ENCODE measurements at regions not wholly inside any gene's neighbourhood (a gene's known extent, or its start where the extent isn't known, plus 50 kb on each side); places are given as distances from the start of the nearest gene placed in this dataset.
"Not testable (repeated sequence)": the region's sequence is repeated elsewhere in the genome, so short reads cannot be mapped to it uniquely, and the experiment has no call there.

DNA sequence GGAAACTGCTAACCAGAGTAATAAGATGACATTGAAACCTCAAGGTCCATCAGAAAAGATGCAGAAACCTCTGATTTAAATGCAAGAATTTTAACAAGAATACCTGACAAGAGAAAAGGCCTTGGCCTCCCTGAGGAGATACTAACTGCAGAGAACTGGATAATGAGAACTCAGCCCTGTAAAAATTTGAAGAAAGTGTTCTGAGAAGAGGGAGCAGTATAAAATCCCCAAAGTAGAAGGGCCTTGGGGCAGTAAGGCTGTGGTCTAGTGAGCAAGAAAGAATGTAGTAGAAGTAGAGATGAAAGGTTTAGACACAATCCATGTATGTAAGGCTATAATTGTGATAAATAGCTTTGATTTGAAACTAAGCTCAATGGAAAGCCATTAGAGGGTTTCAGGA is 394.1 kb downstream of the ZBBX start:
- DNase-seq = no peak

DNA sequence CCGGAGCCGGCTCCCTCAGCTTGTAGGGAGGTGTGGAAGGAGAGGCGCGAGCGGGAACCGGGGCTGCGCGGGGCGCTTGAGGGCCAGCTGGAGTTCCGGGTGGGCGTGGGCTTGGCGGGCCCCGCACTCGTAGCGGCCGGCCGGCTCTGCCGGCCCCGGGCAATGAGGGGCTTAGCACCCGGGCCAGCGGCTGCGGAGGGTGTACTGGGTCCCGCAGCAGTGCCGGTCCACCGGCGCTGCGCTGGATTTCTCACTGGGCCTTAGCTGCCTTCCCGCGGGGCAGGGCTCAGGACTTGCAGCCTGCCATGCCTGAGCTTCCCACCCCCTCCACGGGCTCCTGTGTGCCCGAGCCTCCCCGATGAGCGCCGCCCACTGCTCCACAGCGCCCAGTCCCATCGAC is 404.3 kb downstream of the ZBBX start:
- not testable (repeated sequence) for DNase-seq

DNA sequence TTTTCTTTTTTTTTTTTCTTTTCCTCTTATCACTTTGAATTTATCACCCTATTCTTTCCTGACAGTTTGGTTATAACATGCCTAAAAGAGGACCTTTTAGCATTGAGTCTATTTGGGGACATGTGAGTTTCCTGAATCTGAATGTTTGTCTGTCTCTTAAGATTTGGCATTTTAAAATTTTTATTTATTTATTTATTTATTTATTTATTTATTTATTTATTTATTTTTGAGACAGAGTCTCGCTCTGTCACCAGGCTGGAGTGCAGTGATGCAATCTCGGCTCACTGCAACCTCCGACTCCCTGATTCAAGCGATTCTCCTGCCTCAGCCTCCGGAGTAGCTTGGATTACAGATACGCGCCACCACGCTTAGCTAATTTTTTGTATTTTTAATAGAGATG is 412.4 kb downstream of the ZBBX start:
- DNase-seq = not testable (repeated sequence)

DNA sequence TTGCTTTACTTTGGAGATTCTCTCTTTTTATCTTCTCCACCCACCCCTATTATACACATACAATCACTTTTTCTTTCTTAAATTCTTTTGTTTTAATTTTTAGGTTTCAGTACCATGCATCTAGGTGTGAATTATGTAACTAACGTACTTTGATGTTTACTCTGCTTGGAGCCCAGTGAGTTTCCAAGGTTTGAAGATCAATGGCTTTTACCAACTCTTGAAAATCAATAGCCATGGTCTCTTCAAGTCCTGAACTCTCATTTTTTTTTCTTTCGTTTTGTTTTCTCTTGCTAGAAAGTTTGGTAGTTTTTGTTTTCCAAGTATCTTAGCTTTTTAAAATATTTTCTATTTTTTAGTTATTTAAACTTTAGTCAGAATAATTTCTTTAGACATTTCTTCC is 417.2 kb downstream of the ZBBX start:
- DNase-seq = no peak

DNA sequence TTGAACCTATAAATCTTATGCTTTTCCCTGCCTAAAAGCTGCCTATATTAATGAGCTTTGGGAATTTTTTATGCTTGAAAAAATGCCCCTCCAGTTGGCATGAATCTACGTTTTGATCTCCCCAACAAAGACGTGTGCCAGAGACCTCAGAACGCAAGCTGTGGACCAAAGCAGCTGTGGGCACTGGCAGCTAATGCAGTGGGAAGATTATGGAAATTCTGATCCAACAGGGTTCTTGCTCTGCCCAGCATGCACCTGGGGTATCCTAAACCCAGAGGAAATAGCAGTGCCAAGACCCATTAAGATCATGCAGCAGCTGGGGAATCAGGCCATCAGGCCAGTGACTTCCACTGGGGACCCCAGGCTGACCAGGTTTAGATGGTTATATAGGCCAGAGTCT is 423.0 kb downstream of the ZBBX start:
- DNase-seq = peak; percentile 23

DNA sequence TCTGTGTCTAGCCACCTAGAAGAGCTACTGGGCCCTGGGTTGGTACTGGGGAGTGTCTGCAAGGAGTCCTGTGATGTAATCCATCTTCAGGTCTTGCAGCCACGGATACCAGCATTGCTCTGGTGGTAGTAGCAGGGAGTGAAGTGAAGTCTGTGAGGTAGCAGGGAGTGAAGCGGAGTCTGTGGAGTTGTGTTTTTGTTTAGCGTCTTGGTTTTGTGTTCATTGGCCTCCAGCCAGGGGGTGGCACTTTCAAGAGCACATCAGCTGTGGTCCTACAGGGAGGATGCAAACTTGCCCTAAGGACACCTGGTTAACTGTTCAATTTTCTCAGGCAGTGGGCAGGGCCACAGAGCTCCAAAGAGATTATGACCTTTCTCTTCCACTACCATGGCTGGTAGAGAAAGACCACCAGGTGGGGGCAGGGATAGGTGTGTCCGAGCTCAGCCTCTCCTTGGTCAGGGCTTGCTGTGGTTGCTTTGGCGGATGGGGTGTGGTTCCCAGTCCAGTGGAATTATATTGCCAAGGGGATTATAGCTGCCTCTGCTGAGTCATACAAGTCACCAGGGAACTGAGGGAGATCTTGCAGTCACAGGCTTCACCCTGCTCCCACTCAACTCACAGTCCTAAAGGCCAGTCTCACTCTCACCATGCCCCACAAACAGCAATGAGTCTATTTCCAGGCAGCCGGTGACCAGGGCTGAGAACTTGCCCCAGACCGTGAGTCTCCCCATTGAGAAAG is 424.7 kb downstream of the ZBBX start:
- DNase-seq = no peak

DNA sequence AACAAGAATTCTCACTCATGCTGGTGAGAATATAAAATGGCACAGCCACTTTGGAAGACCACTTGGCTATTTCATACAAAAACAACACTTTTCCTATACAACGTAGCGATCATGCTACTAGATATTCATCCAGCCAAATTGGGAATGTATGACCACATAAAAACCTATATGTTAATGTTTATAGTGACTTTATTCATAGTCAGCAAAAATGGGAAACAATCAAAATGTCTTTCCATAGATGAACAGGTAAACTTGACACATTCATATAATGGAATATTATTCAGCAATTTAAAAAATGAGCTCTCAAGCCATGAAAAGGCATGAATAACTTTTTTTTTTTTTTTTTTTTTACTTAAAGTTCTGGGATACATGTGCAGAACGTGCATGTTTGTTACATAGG is 445.2 kb downstream of the ZBBX start:
- DNase-seq = no peak

DNA sequence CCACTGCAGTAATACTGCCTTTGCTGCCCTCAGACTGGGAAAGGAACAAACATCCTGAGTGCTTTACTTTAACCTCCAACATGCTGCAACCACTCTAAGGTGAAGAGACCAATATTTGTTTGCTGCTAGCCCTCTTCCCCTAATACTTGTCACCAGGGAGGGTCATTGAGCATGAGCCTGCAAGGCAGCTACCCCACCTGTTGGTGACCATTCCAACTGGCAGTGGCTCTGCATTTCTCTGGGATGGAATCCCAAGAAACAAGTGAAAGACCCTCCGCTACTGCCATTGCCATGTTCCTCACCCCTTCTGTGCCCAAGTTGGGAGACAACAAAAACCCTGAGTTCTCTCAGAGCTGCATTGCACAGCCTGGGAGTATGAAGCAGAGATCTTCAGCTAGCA is 462.7 kb downstream of the ZBBX start:
- DNase-seq = no peak

DNA sequence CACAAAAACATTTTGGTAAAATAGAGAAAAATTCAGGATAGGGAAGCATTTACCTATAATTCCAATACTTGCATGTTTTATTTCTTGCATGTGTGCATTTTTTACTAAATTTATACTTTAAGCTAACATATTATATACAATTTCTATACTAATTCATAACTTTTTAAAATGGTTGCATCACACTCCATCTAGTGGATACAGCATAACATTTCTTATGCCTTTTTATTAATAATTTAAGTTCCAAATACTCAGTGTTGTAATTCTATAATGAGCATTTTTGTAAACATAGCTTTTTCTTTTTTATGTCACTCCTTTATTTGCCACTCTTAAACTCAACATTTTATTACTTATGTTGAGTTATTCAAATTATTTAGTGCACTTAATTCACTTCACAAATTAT is 477.7 kb downstream of the ZBBX start:
- no peak for DNase-seq

DNA sequence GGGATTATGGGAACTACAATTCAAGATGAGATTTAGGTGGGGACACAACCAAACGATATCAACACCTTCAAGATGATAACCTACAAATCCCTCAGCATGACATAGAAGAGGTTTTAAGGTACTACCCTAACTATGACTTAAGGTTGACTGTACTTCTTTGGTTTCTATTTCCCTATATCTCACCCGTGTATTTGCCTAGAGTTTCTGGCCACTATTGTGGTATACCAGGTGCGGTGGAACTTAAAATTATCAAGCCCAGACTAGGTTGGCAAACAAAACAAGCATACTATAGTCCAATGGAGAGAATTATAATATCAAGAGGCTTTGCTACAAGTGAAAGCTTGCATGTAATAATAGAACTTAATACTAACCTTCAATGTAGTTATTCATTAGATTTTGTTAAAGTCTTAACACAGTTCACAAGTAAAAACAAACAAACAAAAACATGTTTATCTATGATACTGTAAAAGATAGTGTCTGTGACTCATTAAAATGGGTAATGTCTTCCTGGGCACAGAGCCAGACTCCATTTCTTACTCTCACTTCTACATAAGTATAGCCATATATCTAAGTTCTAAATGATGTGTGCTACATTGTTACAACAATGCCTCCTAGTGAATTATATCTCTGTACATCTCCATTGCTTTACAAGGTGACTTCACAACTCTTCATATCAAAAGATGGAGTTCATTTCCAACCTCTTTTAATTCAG is 479.1 kb downstream of the ZBBX start:
- DNase-seq = no peak

DNA sequence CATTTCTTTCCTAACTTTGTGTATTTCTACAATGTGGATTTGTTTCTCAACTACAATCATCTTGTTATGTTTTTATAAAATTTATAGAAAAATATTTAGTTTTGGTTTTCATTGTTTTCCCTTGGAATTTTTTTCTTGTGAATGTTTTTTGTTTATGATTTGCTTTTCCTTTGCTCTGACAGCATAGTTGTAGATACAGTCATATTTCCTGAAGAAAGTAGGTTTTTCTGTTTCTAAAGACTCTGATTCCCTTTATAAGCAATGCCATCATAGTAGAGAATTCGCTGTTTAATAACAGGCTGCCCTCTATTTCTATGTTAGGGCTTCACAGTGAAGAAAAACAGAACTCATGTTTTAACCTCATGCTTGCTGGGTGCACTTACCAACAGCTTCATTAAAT is 482.3 kb downstream of the ZBBX start:
- no peak for DNase-seq

DNA sequence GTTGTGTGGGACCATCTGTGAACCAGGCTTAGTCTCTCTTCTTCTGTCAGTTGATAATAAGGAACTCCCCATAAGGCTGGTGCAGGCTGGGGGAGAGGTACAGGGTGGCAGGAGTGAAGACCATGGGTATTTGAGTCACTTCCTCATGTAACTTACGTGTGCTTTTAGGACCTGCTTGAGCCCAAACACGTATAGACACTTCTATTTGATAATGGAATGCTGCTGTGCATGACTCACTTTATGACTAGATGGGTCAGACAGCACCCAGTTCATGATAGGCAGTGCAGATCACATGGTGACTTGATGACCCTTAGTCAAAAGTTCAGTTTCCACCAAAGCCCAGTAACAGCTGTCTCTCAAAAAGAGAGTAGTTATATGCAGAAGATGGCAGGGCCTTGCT is 490.9 kb downstream of the ZBBX start:
- DNase-seq = no peak

DNA sequence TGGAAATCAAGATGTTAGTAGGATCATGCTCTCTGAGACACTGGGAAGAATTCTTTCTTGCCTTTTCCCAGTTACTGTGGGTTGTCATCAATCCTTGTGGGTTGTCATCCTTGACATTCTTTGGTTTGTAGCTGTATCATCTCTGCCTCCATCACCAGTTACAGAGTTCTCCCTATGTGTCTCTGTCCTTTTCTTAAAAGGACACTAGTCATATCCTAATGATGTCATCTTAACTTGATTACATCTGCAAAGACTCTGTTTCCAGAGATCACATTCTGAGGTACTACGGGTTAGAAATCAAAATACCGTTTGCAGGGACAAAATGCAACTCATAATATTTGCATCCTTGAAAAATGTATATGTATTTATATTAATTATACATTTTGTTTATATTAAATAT is 500.4 kb downstream of the ZBBX start:
- no peak for DNase-seq

DNA sequence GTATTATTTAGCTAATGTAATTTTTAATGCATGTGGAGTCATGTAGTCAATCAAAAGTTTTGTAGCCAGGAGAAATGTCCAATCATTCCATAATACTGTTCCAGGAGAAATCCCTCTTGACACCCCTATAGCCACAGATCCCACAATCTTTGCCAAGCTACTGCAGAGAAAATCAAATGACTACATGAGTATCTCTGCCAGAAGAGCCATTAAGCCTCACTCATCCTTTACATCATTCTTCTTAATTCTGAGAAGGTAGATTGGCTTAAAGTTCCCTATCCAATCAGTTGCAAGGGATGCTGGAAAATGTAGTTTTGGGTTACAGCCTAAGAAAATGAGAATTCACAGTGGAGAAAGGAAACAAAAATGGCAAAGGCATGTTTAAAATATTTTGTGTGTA is 502.1 kb downstream of the ZBBX start:
- DNase-seq = no peak

DNA sequence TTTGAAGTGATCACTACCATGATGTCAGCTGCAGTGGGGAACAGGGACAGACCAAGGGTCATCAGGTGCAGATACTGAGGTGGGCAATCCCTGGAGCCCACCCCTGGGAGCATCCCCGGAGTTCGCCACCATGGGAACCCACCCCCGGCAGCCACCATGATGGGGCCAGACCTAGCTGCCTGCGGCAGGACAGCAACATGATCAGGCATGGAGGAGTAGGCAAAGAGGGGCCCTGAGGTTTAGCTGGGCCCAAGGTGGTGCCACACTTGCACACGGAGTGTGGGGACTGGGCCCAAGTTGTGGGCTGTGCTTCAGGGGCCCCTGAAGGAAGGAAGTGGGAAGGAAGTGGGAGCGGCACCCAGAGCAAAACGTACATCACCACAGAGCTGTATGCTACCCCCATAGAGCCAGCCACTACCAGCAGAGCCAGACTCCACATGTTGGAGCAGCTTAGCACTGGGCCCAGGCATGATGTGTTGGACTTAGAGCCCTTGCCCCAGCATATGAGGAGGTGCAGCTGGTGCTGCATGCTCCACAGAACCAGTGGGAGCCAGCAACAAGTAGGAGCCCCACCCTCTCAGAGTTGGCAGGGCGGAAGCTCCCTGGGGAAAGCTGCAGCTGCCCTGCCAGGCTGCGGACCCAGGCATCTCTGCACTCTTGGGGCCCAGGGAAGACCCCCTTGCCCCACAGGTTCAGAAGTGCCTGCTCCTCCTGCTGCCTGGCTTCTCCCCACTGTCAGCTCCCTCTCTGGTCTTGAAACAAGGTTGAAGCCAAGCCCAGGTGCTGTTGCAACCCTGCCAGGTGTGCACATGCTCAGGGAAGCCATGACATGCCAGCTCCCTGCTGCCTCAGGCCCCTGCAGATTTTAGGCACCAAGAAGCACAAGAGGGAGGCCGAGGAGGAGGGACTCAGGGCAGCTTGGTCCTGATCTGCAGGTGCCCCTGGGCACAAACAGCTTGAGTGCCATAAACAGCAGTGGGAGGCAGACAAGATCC is 515.3 kb downstream of the ZBBX start:
- no peak for DNase-seq

DNA sequence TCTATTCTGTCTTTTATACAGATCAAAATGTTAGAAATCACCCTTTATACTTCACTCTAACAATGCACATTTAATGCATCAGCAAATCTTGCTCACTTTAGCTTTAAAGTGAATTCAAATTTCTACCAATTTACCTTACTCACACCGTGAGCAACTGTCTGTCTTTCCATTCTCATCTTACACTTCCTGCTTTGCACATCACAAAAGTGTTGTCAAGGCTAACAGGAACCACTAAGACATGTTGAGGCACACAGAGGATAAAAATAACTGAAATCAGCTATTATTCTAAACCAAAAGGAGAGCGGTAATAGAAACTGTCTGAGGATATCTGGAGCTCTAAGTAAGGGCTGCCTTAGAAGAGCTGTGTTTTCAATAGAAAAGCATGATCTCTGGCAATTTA is 519.9 kb downstream of the ZBBX start:
- no peak for DNase-seq

DNA sequence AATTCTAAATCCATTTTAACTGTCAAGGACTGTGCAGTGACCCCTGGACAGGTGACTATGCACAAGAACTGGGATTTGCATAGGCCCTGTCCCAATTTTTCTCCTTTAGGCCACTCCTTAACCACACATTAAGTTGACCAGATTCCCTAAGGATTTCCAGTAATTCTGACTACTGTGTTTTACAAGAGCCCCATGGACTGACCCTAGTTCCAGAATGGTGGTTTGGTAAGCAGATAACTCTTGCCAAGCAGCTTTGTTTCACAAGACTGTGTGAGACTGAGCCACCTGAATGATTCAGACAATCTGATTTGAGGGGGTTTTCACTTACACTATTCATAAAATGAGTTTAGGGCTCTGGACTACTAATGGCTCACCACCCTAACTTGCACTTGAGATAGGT is 535.8 kb downstream of the ZBBX start:
- no peak for DNase-seq

DNA sequence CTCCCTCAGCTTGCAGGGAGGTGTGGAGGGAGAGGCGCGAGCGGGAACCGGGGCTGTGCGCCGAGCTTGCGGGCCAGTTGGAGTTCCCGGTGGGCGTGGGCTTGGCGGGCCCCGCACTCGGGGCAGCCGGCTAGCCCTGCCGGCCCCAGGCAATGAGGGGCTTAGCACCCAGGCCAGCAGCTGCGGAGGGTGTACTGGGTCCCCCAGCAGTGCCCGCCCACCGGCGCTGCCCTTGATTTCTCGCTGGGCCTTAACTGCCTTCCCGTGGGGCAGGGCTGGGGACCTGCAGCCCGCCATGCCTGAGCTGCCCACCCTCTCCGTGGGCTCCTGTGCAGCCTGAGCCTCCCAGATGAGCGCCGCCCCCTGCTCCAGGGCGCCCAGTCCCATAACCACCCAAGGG is 537.3 kb downstream of the ZBBX start:
- not testable (repeated sequence) for DNase-seq

DNA sequence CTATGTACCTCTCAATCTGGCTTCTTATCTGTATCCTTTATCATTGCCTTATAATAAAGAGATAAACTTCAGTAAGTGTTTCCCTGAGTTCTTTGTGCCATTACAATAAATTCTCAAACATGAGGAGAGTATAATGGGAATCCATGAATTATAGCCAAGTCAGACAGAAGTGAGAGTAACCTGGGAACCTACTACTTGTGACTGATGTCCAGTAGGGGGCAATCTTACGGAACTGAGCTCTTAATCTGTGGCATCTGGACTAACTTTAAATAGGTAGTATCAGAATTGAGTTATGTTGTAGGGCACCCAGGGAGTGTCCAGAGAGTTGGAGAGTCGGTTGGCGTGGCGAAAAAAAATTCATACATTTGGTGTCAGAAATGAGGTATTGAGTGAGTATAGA is 542.6 kb downstream of the ZBBX start:
- DNase-seq = no peak

DNA sequence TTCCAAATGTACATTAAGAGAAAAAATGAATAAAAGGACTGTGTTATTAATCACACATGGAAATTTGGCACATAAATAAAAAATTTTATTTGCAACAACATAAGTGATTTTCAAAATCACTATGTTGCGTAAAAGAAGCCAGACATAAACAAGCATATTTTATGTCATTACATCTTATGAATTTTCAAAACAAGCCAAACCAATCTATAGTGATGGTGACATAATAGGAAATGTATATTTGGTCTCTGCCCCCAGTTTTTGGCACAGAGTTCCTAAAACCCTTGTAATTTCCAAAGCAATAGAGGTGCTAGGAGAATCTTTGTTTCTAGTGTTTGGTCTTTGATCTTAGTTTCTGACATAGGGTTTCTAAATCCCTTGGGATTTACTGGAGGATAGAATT is 543.3 kb downstream of the ZBBX start:
- no peak for DNase-seq

DNA sequence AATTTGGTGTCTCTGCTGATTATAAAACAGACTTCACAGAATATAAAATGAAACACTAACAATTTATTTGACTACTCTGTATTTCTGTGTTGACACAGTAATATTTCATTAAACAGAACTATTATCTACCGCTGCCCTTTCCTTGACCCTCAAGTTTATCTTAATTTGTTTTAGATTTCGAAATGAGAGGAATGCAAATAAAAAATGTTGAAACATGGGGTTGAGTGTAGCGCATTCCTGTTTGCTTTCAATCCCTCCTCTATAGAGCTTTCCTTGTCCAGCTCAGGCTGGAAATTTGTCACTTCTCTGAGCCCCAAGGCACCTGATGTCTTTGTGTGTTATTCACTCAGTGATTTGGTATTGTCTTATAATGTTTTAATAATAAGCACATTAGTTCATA is 550.2 kb downstream of the ZBBX start:
- DNase-seq = no peak

DNA sequence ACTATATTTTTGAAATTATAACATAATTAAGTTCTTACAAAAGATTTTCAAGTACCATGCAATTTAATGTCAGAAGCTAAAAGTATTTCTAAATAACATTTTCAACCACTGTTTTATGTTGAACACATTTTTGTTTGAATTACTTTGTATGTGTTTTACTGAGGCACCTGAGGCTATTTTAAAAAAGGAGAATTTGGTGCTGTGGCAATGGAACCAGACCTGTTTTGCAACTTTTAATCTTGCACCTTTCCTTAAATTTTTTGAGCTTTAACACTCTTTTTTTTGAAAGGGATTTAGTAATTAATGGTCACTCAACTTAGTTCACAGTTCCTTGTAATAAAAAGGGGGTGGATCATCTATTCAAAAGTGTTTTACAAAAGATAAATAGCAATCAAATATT is 561.6 kb downstream of the ZBBX start:
- no peak for DNase-seq

DNA sequence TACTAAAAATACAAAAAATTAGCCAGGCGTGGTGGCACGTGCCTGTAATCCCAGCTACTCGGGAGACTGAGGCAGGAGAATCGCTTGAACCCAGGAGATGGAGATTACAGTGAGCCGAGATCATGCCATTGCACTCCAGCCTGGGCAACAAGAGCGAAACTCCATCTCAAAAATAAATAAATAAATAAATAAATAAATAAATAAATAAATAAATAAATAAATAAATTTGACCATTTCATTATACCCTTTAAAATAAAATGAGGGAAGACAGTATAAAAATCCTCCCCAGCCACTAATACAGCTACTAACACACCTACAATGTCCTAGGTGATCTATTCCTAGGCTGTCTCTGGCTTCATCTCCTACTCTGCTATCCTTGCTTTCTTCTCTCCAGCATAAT is 562.8 kb downstream of the ZBBX start:
- not testable (repeated sequence) for DNase-seq

Data from femur (tissue), 1 donor.